Heart left ventricle (tissue), 16 donors: ENCODE measurements at regions not wholly inside any gene's neighbourhood (a gene's known extent, or its start where the extent isn't known, plus 50 kb on each side); places are given as distances from the start of the nearest gene placed in this dataset.

Experiments
- ATAC-seq, 4 donors: fragments of 200-7000 bp; cut with Tn5 transposase; one replicate each; pipeline ENCODE4 v1.9.1; 2020 to 2022; ENCODE audit warnings: moderate library complexity in 4 of 4, mild to moderate bottlenecking in 3 of 4, moderate number of reproducible peaks in 1 of 4
- DNase-seq, 5 donors: peaks; one replicate each; pipeline ENCODE4 v3.0.0-alpha.2; 2020
- H3K27ac ChIP-seq, 12 donors: fragments of 200-600 bp; sonication (generic) in 4 of 12; one replicate each; pipeline versions ENCODE4 v1.5.0 to v1.8.0; 2016 to 2022; ENCODE audit warnings: mild to moderate bottlenecking in 2 of 12
- H3K27me3 ChIP-seq, 9 donors: fragments of 200-600 bp; sonication (generic) in 2 of 9; one replicate each; pipeline versions ENCODE4 v1.5.1 to v1.8.0; 2016 to 2022; ENCODE audit warnings: mild to moderate bottlenecking in 3 of 9
- H3K36me3 ChIP-seq, 9 donors: fragments of 200-600 bp; sonication (generic) in 2 of 9; one replicate each; pipeline versions ENCODE4 v1.5.0 to v1.8.0; 2018 to 2022; ENCODE audit warnings: mild to moderate bottlenecking in 2 of 9
- H3K4me1 ChIP-seq, 12 donors: fragments of 200-600 bp; sonication (generic) in 4 of 12; one replicate each; pipeline versions ENCODE4 v1.5.0 to v1.8.0; 2016 to 2022; ENCODE audit warnings: mild to moderate bottlenecking in 3 of 12
- H3K4me3 ChIP-seq, 12 donors: fragments of 200-600 bp; sonication (generic) in 4 of 12; one replicate each; pipeline versions ENCODE4 v1.5.0 to v1.8.0; 2017 to 2022; ENCODE audit warnings: mild to moderate bottlenecking in 9 of 12, moderate library complexity in 4 of 12
- H3K9me3 ChIP-seq, 12 donors: fragments of 200-600 bp; sonication (generic) in 4 of 12; one replicate each; pipeline versions ENCODE4 v1.5.0 to v1.8.0; 2016 to 2022; ENCODE audit warnings: mild to moderate bottlenecking in 1 of 12
- CTCF ChIP-seq, 12 donors: fragments of 200-600 bp; sonication (generic) in 4 of 12; IDR thresholded peaks; one replicate each; pipeline versions ENCODE4 v1.5.0 to v1.8.0; 2018 to 2022; ENCODE audit warnings: antibody characterized with exemption in 12 of 12, mild to moderate bottlenecking in 5 of 12
- POLR2A ChIP-seq, 2 donors: fragments of 450-650 bp; IDR thresholded peaks; one replicate each; pipeline ENCODE4 v1.6.1; 2017; ENCODE audit warnings: antibody characterized with exemption in 2 of 2, mild to moderate bottlenecking in 2 of 2, moderate library complexity in 2 of 2
- WGBS, 4 donors: extraction: QIAGEN DNeasy Blood & Tissue Kit in 2 of 4; methylation state at CpG; one replicate each; pipeline versions ENCODE4 v1.1.5 to v1.1.7; 2013 to 2018; 5-methylcytosine and 5-hydroxymethylcytosine counted together
- intact Hi-C, 10 donors: fragments of 100-400 bp; cut with DNase I; formaldehyde crosslinking; loops; one replicate each; pipeline versions ENCODE4 v1.11.1 to v1.14.2; 2022
- donor health status: ischemic (EF 13 %, LVEDD 7.1; RV severe dilation, severe dysfunction).
- donor health status: healthy with polysubstance abuse.
- donor health status: DM: no; HTN: yes; CAD: no.
- donor health status: DM: no; HTN: no; CAD: no.
- donor health status: ischemic (EF 25% LVEDD 6.9; RV normal size, moderate dysfunction).
- donor health status: ischemic (EF 25% LVEDD 5.7; RV mildly dilated, moderate dysfunction).
- donor health status: healthy.
- donor health status: DM: yes; HTN: yes; CAD: no.
- donor health status: ischemic (EF 35%, LVEDD 5.7; RV mildly dilated, moderate dysfunction).
- donor health status: nonischemic (EF 11% LVEDD 7.7; RV severe dilation, severe dysfunction).
- donor health status: DM: yes; HTN: yes; CAD: no.
- donor health status: PGD.
- donor health status: ischemic (EF 29% LVEDD 5.4; RV normal size, mild dysfunction).
- donor health status: nonischemic (EF 23%, LVEDD 6.1; RV moderate dilation, normal function).

- ATAC-seq (no peak), DNase-seq (no peak)
- WGBS, 4 donors = 85 to 87% (median 86%) methylated on average over 4 of the region's 4 CpGs
- H3K27me3 ChIP-seq = no peaks in the 10 kb centered on the region
- H3K36me3 ChIP-seq = no peaks in the 10 kb centered on the region
- intact Hi-C loops = no loop called here
- no peak overlapping the region for H3K4me3 ChIP-seq
- TF ChIP-seq CTCF (IDR thresholded peaks at IDR 0.05) = no peak
- TF ChIP-seq POLR2A (IDR thresholded peaks at IDR 0.05) = no peak
- peaks cover 0 to 5% (median 0%) of the 10 kb centered on the region in 12 donors for H3K9me3 ChIP-seq
- peaks cover 0 to 7% (median 0%) of the 10 kb centered on the region in 12 donors for H3K4me1 ChIP-seq
- H3K27ac ChIP-seq = no peak overlapping the region
Observed at GRCh38 chr1:95924684-95925083, 690.7 kb downstream of the RWDD3 start.

GRCh38 chr1:95926331-95926730 is 692.3 kb downstream of the RWDD3 start:
- no peak overlapping the region for H3K4me3 ChIP-seq
- H3K4me1 ChIP-seq = peaks cover 0 to 7% (median 0%) of the 10 kb centered on the region in 12 donors
- ATAC-seq (no peak), DNase-seq (no peak)
- peak overlapping the region in 1 of 12 donors; percentile 32 for H3K27ac ChIP-seq
- H3K27me3 ChIP-seq = no peaks in the 10 kb centered on the region
- no peaks in the 10 kb centered on the region for H3K36me3 ChIP-seq
- H3K9me3 ChIP-seq = peaks cover 0 to 5% (median 0%) of the 10 kb centered on the region in 12 donors
- WGBS, 4 donors = 50 to 56% (median 50%) methylated on average over 1 of the region's 1 CpG
- intact Hi-C loops = no loop called here
- no peak for TF ChIP-seq POLR2A (IDR thresholded peaks at IDR 0.05)
- no peak for TF ChIP-seq CTCF (IDR thresholded peaks at IDR 0.05)

- no peak for TF ChIP-seq CTCF (IDR thresholded peaks at IDR 0.05)
- TF ChIP-seq POLR2A (IDR thresholded peaks at IDR 0.05) = no peak
- Histone ChIP-seq H3K9me3 (peaks cover 0 to 5% (median 0%) of the 10 kb centered on the region in 12 donors), H3K27me3 (no peaks in the 10 kb centered on the region), H3K4me1 (peaks cover 0 to 7% (median 0%) of the 10 kb centered on the region in 12 donors), H3K27ac (peak overlapping the region in 1 of 12 donors; percentile 27), H3K4me3 (no peak overlapping the region), H3K36me3 (no peaks in the 10 kb centered on the region)
- ATAC-seq = no peak
- WGBS, 4 donors = 70 to 79% (median 78%) methylated on average over 3 of the region's 3 CpGs
- DNase-seq = no peak
- intact Hi-C loops = no loop called here
Observed at GRCh38 chr1:95927061-95927460, 693.1 kb downstream of the RWDD3 start.

- intact Hi-C loops = no loop called here
- Histone ChIP-seq H3K4me3 (no peak overlapping the region), H3K9me3 (no peaks in the 10 kb centered on the region), H3K27me3 (no peaks in the 10 kb centered on the region), H3K36me3 (no peaks in the 10 kb centered on the region), H3K4me1 (no peaks in the 10 kb centered on the region), H3K27ac (no peak overlapping the region)
- ATAC-seq (no peak), DNase-seq (no peak)
- WGBS, 4 donors = 56 to 68% (median 63%) methylated on average over 1 of the region's 1 CpG
- no peak for TF ChIP-seq CTCF (IDR thresholded peaks at IDR 0.05)
- no peak for TF ChIP-seq POLR2A (IDR thresholded peaks at IDR 0.05)
Observed at GRCh38 chr1:95935719-95936118, 701.7 kb downstream of the RWDD3 start.
